ENCODE measurements at regions not wholly inside any gene's neighbourhood (a gene's known extent, or its start where the extent isn't known, plus 50 kb on each side); places are given as distances from the start of the nearest gene placed in this dataset.

- no peak for TF ChIP-seq CTCF (IDR thresholded peaks at IDR 0.05; ENCODE audit: low read depth, low read length, poor library complexity, severe bottlenecking)
- no peak for TF ChIP-seq EZH2phosphoT487 (IDR thresholded peaks at IDR 0.05; ENCODE audit: borderline replicate concordance, low read length)
Measured at GRCh38 chr4:143763587-143763986, 63.1 kb upstream of the FREM3 start.
